SK-N-SH treated with all-trans-retinoic acid at 6 μM for 48 hours (cell line): ENCODE measurements at regions not wholly inside any gene's neighbourhood (a gene's known extent, or its start where the extent isn't known, plus 50 kb on each side); places are given as distances from the start of the nearest gene placed in this dataset.

Experiments
- ATAC-seq: fragments of 200-7000 bp; cut with Tn5 transposase; 3 replicates; pipeline ENCODE4 v1.9.1; 2020; ENCODE audit warnings: mild to moderate bottlenecking, moderate library complexity
- ARNTL ChIP-seq: fragments of 450-650 bp; formaldehyde crosslinking; IDR thresholded peaks from 2 replicates; pipeline ENCODE4 v1.5.0; 2020; ENCODE audit warnings: low read depth, mild to moderate bottlenecking, moderate library complexity, borderline replicate concordance
- BACH2 ChIP-seq: fragments of 250-450 bp; sonication (Bioruptor Pico); IDR thresholded peaks from 2 replicates; pipeline ENCODE4 v1.9.0; 2021; ENCODE audit warnings: mild to moderate bottlenecking, borderline replicate concordance
- CREB5 ChIP-seq: fragments of 250-450 bp; sonication (Bioruptor Pico); IDR thresholded peaks from 2 replicates; pipeline ENCODE4 v1.5.1; 2020; ENCODE audit warnings: low read depth, mild to moderate bottlenecking, moderate library complexity
- CSDC2 ChIP-seq: fragments of 250-450 bp; sonication (Bioruptor Pico); IDR thresholded peaks from 2 replicates; pipeline ENCODE4 v1.5.0; 2020; ENCODE audit warnings: mild to moderate bottlenecking, moderate library complexity
- CSRNP3 ChIP-seq: fragments of 250-450 bp; sonication (Bioruptor Pico); IDR thresholded peaks from 2 replicates; pipeline ENCODE4 v1.5.1; 2021; ENCODE audit warnings: mild to moderate bottlenecking, moderate library complexity
- ESRRG ChIP-seq: fragments of 250-450 bp; sonication (Bioruptor Pico); IDR thresholded peaks from 2 replicates; pipeline ENCODE4 v1.6.1; 2021; ENCODE audit warnings: mild to moderate bottlenecking
- GLIS3 ChIP-seq: fragments of 250-450 bp; sonication (Bioruptor Pico); IDR thresholded peaks from 2 replicates; pipeline ENCODE4 v1.5.0; 2020; ENCODE audit warnings: mild to moderate bottlenecking, moderate library complexity
- ISL1 ChIP-seq: fragments of 250-450 bp; sonication (Bioruptor Pico); IDR thresholded peaks from 2 replicates; pipeline ENCODE4 v2.1.2; 2022; ENCODE audit warnings: mild to moderate bottlenecking, moderate library complexity
- OSR1 ChIP-seq: fragments of 250-450 bp; sonication (Bioruptor Pico); IDR thresholded peaks from 2 replicates; pipeline ENCODE4 v1.8.0; 2022; ENCODE audit warnings: moderate library complexity, mild to moderate bottlenecking, inconsistent platforms
- POU6F1 ChIP-seq: fragments of 250-450 bp; sonication (Bioruptor Pico); IDR thresholded peaks from 2 replicates; pipeline ENCODE4 v1.8.0; 2021; ENCODE audit warnings: low read depth, mild to moderate bottlenecking, moderate library complexity, borderline replicate concordance
- PPARA ChIP-seq: fragments of 250-450 bp; sonication (Bioruptor Pico); IDR thresholded peaks from 2 replicates; pipeline ENCODE4 v1.5.0; 2020; ENCODE audit warnings: mild to moderate bottlenecking, borderline replicate concordance
- RARB ChIP-seq: fragments of 250-450 bp; sonication (Bioruptor Pico); IDR thresholded peaks from 2 replicates; pipeline ENCODE4 v1.8.0; 2021; ENCODE audit warnings: mild to moderate bottlenecking, moderate library complexity
- SNAI2 ChIP-seq: fragments of 250-450 bp; sonication (Bioruptor Pico); IDR thresholded peaks from 2 replicates; pipeline ENCODE4 v1.5.0; 2020; ENCODE audit warnings: mild to moderate bottlenecking, moderate library complexity
- TCF4 ChIP-seq: fragments of 250-450 bp; sonication (Bioruptor Pico); IDR thresholded peaks from 2 replicates; pipeline ENCODE4 v1.8.0; 2021; ENCODE audit warnings: mild to moderate bottlenecking, moderate library complexity, borderline replicate concordance
- TOX ChIP-seq: fragments of 250-450 bp; sonication (Bioruptor Pico); IDR thresholded peaks from 2 replicates; pipeline ENCODE4 v1.8.0; 2021; ENCODE audit warnings: mild to moderate bottlenecking, moderate library complexity, borderline replicate concordance
- TSHZ2 ChIP-seq: fragments of 250-450 bp; sonication (Bioruptor Pico); IDR thresholded peaks from 2 replicates; pipeline ENCODE4 v1.5.0; 2020; ENCODE audit warnings: mild to moderate bottlenecking, moderate library complexity
- ZC3H10 ChIP-seq: fragments of 250-450 bp; sonication (Bioruptor Pico); IDR thresholded peaks from 2 replicates; pipeline ENCODE4 v1.5.1; 2021; ENCODE audit warnings: mild to moderate bottlenecking, moderate library complexity
- ZFP3 ChIP-seq: fragments of 250-450 bp; sonication (Bioruptor Pico); IDR thresholded peaks from 2 replicates; pipeline ENCODE4 v1.5.0; 2020; ENCODE audit warnings: mild to moderate bottlenecking, moderate library complexity
- ZFP30 ChIP-seq: fragments of 450-650 bp; formaldehyde crosslinking; IDR thresholded peaks from 2 replicates; pipeline ENCODE4 v1.5.0; 2022; ENCODE audit warnings: mild to moderate bottlenecking, moderate library complexity
- ZNF565 ChIP-seq: fragments of 450-650 bp; formaldehyde crosslinking; conservative IDR thresholded peaks from 2 replicates; pipeline ENCODE4 v1.5.0; 2020; ENCODE audit warnings: low read depth, mild to moderate bottlenecking, moderate library complexity
- ZNF70 ChIP-seq: fragments of 450-650 bp; formaldehyde crosslinking; IDR thresholded peaks from 2 replicates; pipeline ENCODE4 v1.5.0; 2020; ENCODE audit warnings: mild to moderate bottlenecking, moderate library complexity
- ZNF8 ChIP-seq: fragments of 450-650 bp; formaldehyde crosslinking; IDR thresholded peaks from 2 replicates; pipeline ENCODE4 v1.5.0; 2020; ENCODE audit warnings: mild to moderate bottlenecking, moderate library complexity
- TF ChIP-seq, protein P1 (sequence below): fragments of 250-450 bp; sonication (Bioruptor Pico); IDR thresholded peaks from 2 replicates; pipeline ENCODE4 v1.8.0; 2020; ENCODE audit warnings: mild to moderate bottlenecking, moderate library complexity, borderline replicate concordance

- TF ChIP-seq TOX (CRISPR knock-in tag) (no peak), RARB (CRISPR knock-in tag) (no peak), ZFP30 (no peak), OSR1 (CRISPR knock-in tag) (no peak), ZNF565 (CRISPR knock-in tag) (no peak), ZFP3 (CRISPR knock-in tag) (no peak), SNAI2 (0 out of 2 replicates have a peak, but pooled peaks have one; percentile 15), PPARA (CRISPR knock-in tag) (no peak), ESRRG (no peak), ARNTL (CRISPR knock-in tag) (no peak), CSRNP3 (CRISPR knock-in tag) (no peak), CREB5 (CRISPR knock-in tag) (no peak), CSDC2 (CRISPR knock-in tag) (no peak), GLIS3 (no peak), ISL1 (peak; percentile 40), ZNF8 (0 out of 2 replicates have a peak, but pooled peaks have one; percentile 21), ZNF70 (CRISPR knock-in tag) (no peak; the same call in 1 of the 2 replicates), BACH2 (no peak), POU6F1 (CRISPR knock-in tag) (no peak), TSHZ2 (CRISPR knock-in tag) (peak; percentile 92), ZC3H10 (CRISPR knock-in tag) (no peak), TCF4 (CRISPR knock-in tag) (peak; percentile 96)
- TF ChIP-seq, protein P1, sequence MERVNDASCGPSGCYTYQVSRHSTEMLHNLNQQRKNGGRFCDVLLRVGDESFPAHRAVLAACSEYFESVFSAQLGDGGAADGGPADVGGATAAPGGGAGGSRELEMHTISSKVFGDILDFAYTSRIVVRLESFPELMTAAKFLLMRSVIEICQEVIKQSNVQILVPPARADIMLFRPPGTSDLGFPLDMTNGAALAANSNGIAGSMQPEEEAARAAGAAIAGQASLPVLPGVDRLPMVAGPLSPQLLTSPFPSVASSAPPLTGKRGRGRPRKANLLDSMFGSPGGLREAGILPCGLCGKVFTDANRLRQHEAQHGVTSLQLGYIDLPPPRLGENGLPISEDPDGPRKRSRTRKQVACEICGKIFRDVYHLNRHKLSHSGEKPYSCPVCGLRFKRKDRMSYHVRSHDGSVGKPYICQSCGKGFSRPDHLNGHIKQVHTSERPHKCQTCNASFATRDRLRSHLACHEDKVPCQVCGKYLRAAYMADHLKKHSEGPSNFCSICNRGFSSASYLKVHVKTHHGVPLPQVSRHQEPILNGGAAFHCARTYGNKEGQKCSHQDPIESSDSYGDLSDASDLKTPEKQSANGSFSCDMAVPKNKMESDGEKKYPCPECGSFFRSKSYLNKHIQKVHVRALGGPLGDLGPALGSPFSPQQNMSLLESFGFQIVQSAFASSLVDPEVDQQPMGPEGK (CRISPR knock-in tag) = no peak
- ATAC-seq = peak; percentile 72
These were observed 182.4 kb downstream of the SHQ1 start for GRCh38 chr3:72665701-72666446.

- ATAC-seq = no peak
- TF ChIP-seq ISL1 = no peak
- no peak for TF ChIP-seq ARNTL (CRISPR knock-in tag)
- TF ChIP-seq ZNF8 = no peak
- TF ChIP-seq, protein P1 (CRISPR knock-in tag) = no peak
- TF ChIP-seq RARB (CRISPR knock-in tag) = no peak
- TF ChIP-seq ESRRG = no peak
- TF ChIP-seq, all 23 proteins: peak for 0
These were observed 183.1 kb downstream of the SHQ1 start for GRCh38 chr3:72665103-72665502.
